ENCODE measurements at regions not wholly inside any gene's neighbourhood (a gene's known extent, or its start where the extent isn't known, plus 50 kb on each side); places are given as distances from the start of the nearest gene placed in this dataset.

DNA sequence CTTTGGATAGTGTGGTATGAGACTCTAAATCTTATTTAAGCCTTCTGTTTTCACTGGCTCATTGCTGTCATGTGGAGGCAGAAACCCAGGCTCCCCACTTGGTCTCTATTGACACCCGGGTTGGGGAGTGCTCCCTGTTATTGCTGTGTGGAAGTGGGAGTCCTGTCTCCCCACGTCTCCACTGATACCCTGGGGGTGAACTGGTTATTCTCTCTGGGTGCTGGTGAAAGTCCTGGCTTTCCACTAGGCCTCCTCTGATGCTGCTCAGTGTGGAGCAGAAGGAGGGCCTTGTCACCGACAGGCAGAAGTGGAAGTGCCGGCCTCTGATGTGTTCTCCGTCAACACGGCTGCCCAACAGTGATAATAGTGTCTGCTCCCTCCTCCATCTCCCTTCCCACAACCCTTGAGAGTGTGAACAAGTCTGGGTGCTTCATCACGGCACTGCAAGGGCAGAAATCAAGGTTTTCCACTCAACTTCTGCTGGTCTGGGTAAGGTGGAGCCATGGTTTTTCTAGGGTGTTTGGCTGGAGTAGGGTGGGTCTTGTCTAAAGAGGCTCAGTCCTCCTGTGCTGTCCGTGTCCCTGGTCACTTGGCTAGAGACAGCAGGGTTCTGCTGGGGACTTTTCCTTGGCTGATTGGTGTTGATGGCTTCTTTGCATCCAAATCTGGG is 240.7 kb upstream of the B3GAT1 start:
- Histone ChIP-seq H3K4me3 (no peak overlapping the region), H3K36me3 (no peaks in the 10 kb centered on the region), H3K27me3 (peaks cover 0 to 79% (median 14%) of the 10 kb centered on the region in 9 donors), H3K9me3 (no peaks in the 10 kb centered on the region), H3K27ac (no peak overlapping the region), H3K4me1 (no peaks in the 10 kb centered on the region)
- WGBS, 4 donors, result 40 to 50% (median 45%) methylated on average over 7 to 8 of the region's 8 CpGs
- ATAC-seq (no peak), DNase-seq (no peak)
- intact Hi-C loops (cut with DNase I), result no loop called here
- no peak for TF ChIP-seq POLR2A (IDR thresholded peaks at IDR 0.05)
- TF ChIP-seq, protein P1, sequence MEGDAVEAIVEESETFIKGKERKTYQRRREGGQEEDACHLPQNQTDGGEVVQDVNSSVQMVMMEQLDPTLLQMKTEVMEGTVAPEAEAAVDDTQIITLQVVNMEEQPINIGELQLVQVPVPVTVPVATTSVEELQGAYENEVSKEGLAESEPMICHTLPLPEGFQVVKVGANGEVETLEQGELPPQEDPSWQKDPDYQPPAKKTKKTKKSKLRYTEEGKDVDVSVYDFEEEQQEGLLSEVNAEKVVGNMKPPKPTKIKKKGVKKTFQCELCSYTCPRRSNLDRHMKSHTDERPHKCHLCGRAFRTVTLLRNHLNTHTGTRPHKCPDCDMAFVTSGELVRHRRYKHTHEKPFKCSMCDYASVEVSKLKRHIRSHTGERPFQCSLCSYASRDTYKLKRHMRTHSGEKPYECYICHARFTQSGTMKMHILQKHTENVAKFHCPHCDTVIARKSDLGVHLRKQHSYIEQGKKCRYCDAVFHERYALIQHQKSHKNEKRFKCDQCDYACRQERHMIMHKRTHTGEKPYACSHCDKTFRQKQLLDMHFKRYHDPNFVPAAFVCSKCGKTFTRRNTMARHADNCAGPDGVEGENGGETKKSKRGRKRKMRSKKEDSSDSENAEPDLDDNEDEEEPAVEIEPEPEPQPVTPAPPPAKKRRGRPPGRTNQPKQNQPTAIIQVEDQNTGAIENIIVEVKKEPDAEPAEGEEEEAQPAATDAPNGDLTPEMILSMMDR (IDR thresholded peaks at IDR 0.05), result no peak

DNA sequence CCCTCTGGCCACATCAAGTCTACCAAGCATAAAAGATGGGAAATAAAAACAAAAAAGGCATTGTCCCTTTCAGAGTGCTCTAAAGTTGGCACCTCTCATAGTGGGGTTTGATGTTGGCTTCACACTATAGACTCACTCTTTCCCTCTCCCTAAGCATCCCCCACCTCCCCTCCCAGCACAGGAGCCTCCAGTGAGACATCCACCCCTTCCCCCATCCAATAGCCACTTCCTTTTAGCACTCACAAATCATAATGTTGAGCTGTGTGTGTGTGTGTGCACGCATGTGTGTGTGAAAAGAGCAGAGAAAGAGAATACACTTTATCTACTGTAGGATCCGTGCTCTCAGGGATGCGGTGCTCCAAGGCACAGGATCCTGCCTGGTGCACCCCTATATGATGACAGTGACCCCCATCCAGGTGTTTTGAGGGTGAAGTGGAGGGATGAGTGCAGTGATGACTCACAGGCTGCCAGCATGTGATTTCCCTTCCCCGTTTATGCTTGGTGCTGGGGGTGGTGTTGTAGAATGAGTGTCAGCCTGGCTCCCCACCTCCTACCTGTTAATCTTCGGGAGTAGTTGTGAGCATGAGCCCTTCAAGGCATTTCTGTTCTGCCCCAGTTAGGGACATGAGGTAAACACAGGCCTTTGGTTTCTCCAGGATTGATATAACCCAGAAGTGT is 235.2 kb upstream of the B3GAT1 start:
- H3K27ac ChIP-seq, result no peak overlapping the region
- H3K4me1 ChIP-seq, result no peaks in the 10 kb centered on the region
- 52 to 68% (median 64%) methylated on average over 5 of the region's 5 CpGs for WGBS, 4 donors
- DNase-seq, result no peak
- intact Hi-C loops (cut with DNase I), result no loop called here
- no peak for ATAC-seq
- TF ChIP-seq, protein P1 (IDR thresholded peaks at IDR 0.05), result no peak
- H3K36me3 ChIP-seq, result no peaks in the 10 kb centered on the region
- H3K9me3 ChIP-seq, result no peaks in the 10 kb centered on the region
- H3K27me3 ChIP-seq, result peaks cover 0 to 91% (median 18%) of the 10 kb centered on the region in 9 donors
- no peak overlapping the region for H3K4me3 ChIP-seq

DNA sequence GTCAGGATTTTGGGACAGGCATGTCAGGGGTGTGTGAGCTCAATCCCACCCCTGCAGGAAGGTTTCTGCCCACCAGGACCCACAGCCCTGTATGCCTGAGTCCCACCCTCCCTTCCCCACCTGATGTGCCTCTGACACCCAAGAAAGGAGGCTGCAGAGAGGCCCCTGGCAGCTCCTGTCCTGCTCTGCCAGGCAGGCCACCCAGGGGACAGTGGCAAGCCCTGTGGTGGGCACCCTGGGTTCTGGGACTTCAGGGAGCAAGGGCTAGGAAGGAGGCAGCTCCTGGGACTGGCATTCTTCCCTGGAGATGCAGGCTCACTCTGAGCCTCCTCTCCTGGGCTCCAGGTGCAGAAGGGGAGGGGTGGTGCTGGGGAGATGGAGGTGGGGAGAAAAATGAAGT is 234.5 kb upstream of the B3GAT1 start:
- TF ChIP-seq, protein P1 (IDR thresholded peaks at IDR 0.05), result no peak
- TF ChIP-seq POLR2A (IDR thresholded peaks at IDR 0.05), result no peak
- H3K4me1 ChIP-seq, result no peaks in the 10 kb centered on the region
- intact Hi-C loops (cut with DNase I), result no loop called here
- peaks cover 0 to 91% (median 22%) of the 10 kb centered on the region in 9 donors for H3K27me3 ChIP-seq
- DNase-seq, result peak in 1 of 5 donors; percentile 4
- ATAC-seq, result no peak
- no peak overlapping the region for H3K4me3 ChIP-seq
- H3K27ac ChIP-seq, result no peak overlapping the region
- no peaks in the 10 kb centered on the region for H3K36me3 ChIP-seq
- no peaks in the 10 kb centered on the region for H3K9me3 ChIP-seq

DNA sequence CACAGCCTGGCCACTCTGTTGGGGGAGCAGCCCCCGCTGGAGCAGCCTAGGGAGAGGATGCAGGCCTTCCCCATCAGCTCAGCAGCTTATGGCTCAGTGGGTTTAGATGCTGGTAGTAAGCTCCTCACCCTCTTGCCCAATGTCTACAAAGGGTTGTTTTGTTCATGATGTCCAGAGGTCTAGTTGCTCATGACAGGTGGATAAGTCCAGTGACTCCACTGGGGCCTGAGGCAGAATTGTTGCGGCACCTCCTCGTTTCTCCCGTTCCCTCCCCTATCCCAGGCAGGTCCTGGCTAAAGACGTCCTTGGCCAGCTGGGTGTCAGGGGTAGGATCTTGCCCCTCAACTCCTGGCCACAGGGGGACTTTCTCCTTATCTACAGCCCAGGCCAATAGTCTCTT is 233.5 kb upstream of the B3GAT1 start:
- Histone ChIP-seq H3K36me3 (no peaks in the 10 kb centered on the region), H3K27ac (no peak overlapping the region), H3K4me1 (no peaks in the 10 kb centered on the region), H3K27me3 (peaks cover 0 to 91% (median 29%) of the 10 kb centered on the region in 9 donors), H3K9me3 (no peaks in the 10 kb centered on the region), H3K4me3 (no peak overlapping the region)
- no peak for ATAC-seq
- intact Hi-C loops (cut with DNase I), result no loop called here
- no peak for DNase-seq
- WGBS, 4 donors, result 69 to 92% (median 78%) methylated on average over 5 of the region's 5 CpGs
- no peak for TF ChIP-seq POLR2A (IDR thresholded peaks at IDR 0.05)
- TF ChIP-seq, protein P1 (IDR thresholded peaks at IDR 0.05), result no peak

Measured in heart left ventricle (tissue), 16 donors.